GM18511 (cell line): ENCODE measurements at regions not wholly inside any gene's neighbourhood (a gene's known extent, or its start where the extent isn't known, plus 50 kb on each side); places are given as distances from the start of the nearest gene placed in this dataset.

Source experiments
- ATAC-seq: cut with Tn5 transposase; IDR thresholded peaks from one replicate; pipeline ENCODE4 v1.9.1; 2021; ENCODE audit warnings: mild to moderate bottlenecking, moderate library complexity; ENCODE audit not compliant: unreplicated experiment

DNA sequence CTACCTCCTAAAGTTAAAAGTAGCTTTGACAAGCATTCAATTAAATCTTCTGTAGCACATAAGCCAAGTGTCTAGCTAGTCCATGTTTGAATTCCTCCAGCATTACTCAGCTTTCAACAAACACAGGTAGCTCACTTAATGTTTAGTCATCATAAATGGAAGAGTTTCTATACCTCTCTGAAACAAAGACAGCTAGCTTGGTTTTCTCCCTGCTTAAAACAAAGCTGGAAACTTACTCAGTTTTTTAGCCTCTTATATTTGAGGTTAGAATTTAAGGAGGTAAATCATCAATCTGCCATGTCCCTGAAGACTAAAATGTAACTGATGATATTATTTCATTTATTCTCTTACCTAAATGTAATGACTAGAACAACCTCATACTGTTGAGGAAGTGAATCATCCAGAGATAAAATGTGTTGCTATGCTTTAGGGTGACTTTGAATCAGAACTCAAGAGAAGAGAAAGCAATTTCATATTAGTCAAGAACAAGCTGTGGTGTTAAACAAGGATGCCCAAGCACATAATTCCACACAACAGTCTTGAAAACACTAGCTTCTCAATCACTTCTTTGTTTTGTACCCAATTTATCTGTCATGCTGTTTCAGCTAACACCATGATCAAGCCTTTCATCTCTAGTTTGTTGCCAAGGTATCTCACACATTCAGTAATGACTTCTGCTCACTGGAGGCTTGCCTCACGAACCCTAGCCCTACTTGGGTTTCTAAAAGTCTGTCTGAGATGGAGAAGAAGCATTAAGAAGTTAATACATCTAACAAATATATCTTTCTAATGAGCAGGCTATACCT is 251.9 kb downstream of the EPM2A start:
- ATAC-seq = no peak

- ATAC-seq = no peak
Measured at GRCh38 chr6:145485288-145485687, 250.0 kb downstream of the EPM2A start.

DNA sequence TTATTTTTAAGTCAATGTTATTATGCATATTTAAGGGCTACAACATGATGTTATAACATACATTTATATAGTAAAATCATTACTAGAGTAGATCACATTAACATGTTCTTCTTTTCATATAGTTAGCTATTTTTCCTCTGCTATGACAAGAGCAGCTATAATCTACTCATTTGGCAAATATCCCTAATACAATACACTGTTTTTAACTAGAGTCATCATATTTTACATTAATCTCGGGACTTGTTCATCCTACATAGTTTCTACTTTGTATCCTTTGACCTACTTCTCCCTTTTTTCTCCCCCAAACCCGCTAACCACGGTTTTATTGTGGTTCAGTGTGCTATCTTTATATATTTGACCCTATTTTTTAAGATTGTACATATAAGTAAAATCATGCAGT is 249.0 kb downstream of the EPM2A start:
- ATAC-seq = no peak

GRCh38 chr6:145489583-145489982 is 245.7 kb downstream of the EPM2A start:
- no peak for ATAC-seq

GRCh38 chr6:145490068-145490467 is 245.3 kb downstream of the EPM2A start:
- no peak for ATAC-seq

- no peak for ATAC-seq
Measured at GRCh38 chr6:145491126-145491525, 244.2 kb downstream of the EPM2A start.

GRCh38 chr6:145497006-145497405 is 238.3 kb downstream of the EPM2A start:
- no peak for ATAC-seq

GRCh38 chr6:145498425-145498824 is 236.9 kb downstream of the EPM2A start:
- peak; percentile 45 for ATAC-seq

GRCh38 chr6:145502416-145502815 is 232.9 kb downstream of the EPM2A start:
- no peak for ATAC-seq

- ATAC-seq = no peak
Measured at GRCh38 chr6:145506136-145506535, 229.2 kb downstream of the EPM2A start.

GRCh38 chr6:145506565-145506964 is 228.8 kb downstream of the EPM2A start:
- ATAC-seq = no peak

GRCh38 chr6:145507239-145507638 is 228.1 kb downstream of the EPM2A start:
- no peak for ATAC-seq

DNA sequence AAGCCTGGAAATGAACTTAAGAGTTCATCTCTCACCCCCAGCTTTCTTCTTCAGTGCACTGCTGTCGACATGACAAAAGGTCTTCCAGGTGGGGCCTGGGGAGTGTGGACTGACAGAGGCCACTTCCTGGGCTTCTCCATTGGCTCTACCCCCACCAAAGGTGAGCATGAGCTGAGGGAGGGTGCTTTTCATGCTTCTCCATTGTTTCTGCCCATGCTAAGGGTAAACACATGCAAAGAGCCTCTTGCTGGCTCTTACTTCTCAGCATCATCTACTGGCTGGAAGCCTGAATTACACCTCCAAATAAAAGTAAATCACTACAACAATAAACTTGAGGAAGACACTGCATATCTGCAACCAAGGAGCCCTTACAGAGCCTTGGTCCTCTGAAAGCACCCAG is 227.2 kb downstream of the EPM2A start:
- ATAC-seq = no peak

DNA sequence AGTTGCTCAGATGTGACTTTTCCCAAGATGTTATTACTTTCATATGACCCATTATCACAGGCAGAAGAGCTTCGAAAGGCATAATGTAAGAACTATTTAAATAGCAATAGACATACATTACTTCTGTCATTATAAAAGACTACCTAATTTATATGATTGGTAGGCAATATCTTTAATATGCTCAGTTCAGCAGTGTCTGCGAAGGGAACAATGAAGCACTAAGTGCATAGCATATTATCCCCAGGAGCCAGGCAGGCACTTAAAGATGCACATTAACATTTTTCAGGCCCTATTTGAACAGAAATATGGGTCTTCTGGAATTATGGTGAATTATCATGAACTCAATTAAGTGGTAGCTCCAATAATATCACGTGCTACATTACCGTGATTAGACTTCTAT is 217.8 kb downstream of the EPM2A start:
- no peak for ATAC-seq

GRCh38 chr6:145525038-145525437 is 210.3 kb downstream of the EPM2A start:
- ATAC-seq = no peak

GRCh38 chr6:145529582-145529981 is 205.7 kb downstream of the EPM2A start:
- no peak for ATAC-seq

GRCh38 chr6:145530454-145530853 is 204.9 kb downstream of the EPM2A start:
- ATAC-seq = no peak

GRCh38 chr6:145531032-145531431 is 204.3 kb downstream of the EPM2A start:
- ATAC-seq = no peak

DNA sequence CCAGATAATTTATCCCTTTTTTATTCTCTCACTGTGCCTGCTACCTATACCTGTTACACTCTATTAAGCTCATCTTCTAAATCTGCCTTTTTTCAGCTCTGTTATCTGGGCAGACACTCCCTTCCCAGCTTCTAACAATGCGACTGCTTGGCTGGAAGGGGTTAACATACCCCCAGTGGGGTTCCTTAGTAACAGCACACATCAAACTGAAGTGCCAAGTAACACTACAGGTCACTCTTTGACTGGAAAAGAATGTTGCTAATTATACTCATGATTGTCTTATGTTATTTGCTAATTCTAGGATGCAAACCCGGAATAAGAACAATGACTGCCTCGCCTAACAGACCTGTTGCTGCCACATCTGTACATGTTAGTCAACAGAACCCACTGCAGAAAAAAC is 203.5 kb downstream of the EPM2A start:
- ATAC-seq = no peak

- ATAC-seq = no peak
Measured at GRCh38 chr6:145532361-145532760, 203.0 kb downstream of the EPM2A start.

- ATAC-seq = no peak
Measured at GRCh38 chr6:145534989-145535388, 200.3 kb downstream of the EPM2A start.

DNA sequence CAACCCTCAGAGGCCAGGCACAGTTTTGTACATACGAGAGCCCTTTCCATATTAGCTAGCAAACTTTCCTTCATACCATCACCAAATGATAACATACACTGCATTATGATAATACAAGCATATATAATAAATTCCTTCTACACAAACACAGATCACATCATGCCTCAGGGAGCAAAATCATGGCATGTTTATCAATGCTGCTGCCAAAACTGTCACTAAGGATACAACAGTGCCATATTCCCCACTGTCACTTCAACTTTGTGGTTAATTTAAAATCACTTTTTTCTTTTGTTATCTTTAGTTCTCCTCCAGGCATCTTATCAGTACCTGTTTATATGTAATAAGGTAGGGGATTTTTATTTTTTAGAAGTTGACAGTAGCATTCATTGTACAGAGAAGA is 196.3 kb downstream of the EPM2A start:
- no peak for ATAC-seq

DNA sequence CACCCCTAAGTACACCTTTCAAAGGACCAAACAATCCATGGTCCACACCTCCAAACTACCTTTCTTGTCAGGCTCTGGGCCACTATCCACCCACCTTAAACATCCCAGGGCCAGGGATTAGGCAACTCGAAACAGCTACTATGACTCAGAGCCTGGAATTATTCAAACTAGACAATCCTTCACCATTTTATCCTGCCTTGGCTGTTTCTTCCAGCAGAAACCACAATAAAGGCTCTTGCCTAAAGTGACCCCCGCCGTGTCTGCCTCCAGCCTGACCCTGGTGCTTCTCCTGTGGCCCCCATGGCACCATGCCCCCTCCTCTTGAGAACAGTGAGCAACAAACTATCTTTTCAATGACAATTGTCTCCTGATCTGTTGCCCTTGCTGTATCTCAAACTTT is 195.5 kb downstream of the EPM2A start:
- no peak for ATAC-seq
